ENCODE measurements at regions not wholly inside any gene's neighbourhood (a gene's known extent, or its start where the extent isn't known, plus 50 kb on each side); places are given as distances from the start of the nearest gene placed in this dataset.

- H3K9me3 ChIP-seq: no peaks in the 10 kb centered on the region
- H3K4me1 ChIP-seq: no peaks in the 10 kb centered on the region
- 94% methylated on average over 1 of the region's 1 CpG for WGBS (ENCODE audit: missing lambda C conversion rate)
- H3K27ac ChIP-seq: no peak overlapping the region
- H3K4me3 ChIP-seq: no peak overlapping the region
- no peak for ATAC-seq
- ChIA-PET CTCF (no interaction called here), POLR2A (no interaction called here)
- no peak for FAIRE-seq
- no peak overlapping the region for H3K4me2 ChIP-seq
- no peak for DNase-seq (ENCODE audit: low read depth in 1 of 2, low spot score in 1 of 2)
- peak; percentile 94 for TF ChIP-seq MAFK (IDR thresholded peaks at IDR 0.05; ENCODE audit: partially characterized antibody)
- no peak for TF ChIP-seq NPAS2 (CRISPR knock-in tag; IDR thresholded peaks at IDR 0.05; ENCODE audit: borderline replicate concordance)
- TF ChIP-seq KDM1A (IDR thresholded peaks at IDR 0.05; ENCODE audit: low read depth): no peak
Observed at GRCh38 chr13:71327266-71327665, 539.7 kb downstream of the DACH1 start.

- TF ChIP-seq GATA3 (IDR thresholded peaks at IDR 0.05; ENCODE audit: borderline replicate concordance): no peak
- TF ChIP-seq FOSL2 (IDR thresholded peaks at IDR 0.05): no peak
- no peak for TF ChIP-seq FOSL2 (CRISPR knock-in tag; IDR thresholded peaks at IDR 0.05)
- TF ChIP-seq ZC3H11A (IDR thresholded peaks at IDR 0.05): no peak
- TF ChIP-seq SREBF2 (IDR thresholded peaks at IDR 0.05): no peak
- TF ChIP-seq FOSB (CRISPR knock-in tag; IDR thresholded peaks at IDR 0.05): no peak
- TF ChIP-seq EHMT2 (IDR thresholded peaks at IDR 0.05; ENCODE audit: low read depth): no peak
- TF ChIP-seq KDM1A (IDR thresholded peaks at IDR 0.05; ENCODE audit: low read depth): no peak
- no peak for TF ChIP-seq EHF (CRISPR knock-in tag; IDR thresholded peaks at IDR 0.05)
- no peak for TF ChIP-seq TP53 (CRISPR knock-in tag; IDR thresholded peaks at IDR 0.05)
- no peak for TF ChIP-seq RCOR1 (IDR thresholded peaks at IDR 0.05; ENCODE audit: low read depth, low read length)
- no peak for TF ChIP-seq CHD4 (IDR thresholded peaks at IDR 0.05; ENCODE audit: borderline replicate concordance)
- no peak for TF ChIP-seq MAZ (IDR thresholded peaks at IDR 0.05; ENCODE audit: borderline replicate concordance, low read depth, low read length)
- TF ChIP-seq EP300 (IDR thresholded peaks at IDR 0.05): no peak
- no peak for TF ChIP-seq PBX3 (IDR thresholded peaks at IDR 0.05)
- TF ChIP-seq RFX5 (IDR thresholded peaks at IDR 0.05): no peak
- no peak for TF ChIP-seq ZNF302 (CRISPR knock-in tag; IDR thresholded peaks at IDR 0.05)
- TF ChIP-seq NFE2L2 (conservative IDR thresholded peaks at IDR 0.05; ENCODE audit: low read length): no peak
- TF ChIP-seq REST (IDR thresholded peaks at IDR 0.05): no peak
- TF ChIP-seq ESRRA (IDR thresholded peaks at IDR 0.05; ENCODE audit: borderline replicate concordance, low read length): no peak
- TF ChIP-seq BHLHE40 (IDR thresholded peaks at IDR 0.05; ENCODE audit: low read depth, low read length): no peak
- H3K4me2 ChIP-seq: no peak overlapping the region
- no peaks in the 10 kb centered on the region for H3K4me1 ChIP-seq
- CTCF ChIA-PET: no interaction called here
- ATAC-seq: no peak
- FAIRE-seq: no peak
- POLR2A ChIA-PET: no interaction called here
- H3K4me3 ChIP-seq: no peak overlapping the region
- H3K9me3 ChIP-seq: no peaks in the 10 kb centered on the region
- 19% methylated on average over 3 of the region's 3 CpGs for WGBS (ENCODE audit: missing lambda C conversion rate)
- no peak for DNase-seq (ENCODE audit: low read depth in 1 of 2, low spot score in 1 of 2)
- H3K27ac ChIP-seq: no peak overlapping the region
Observed at GRCh38 chr13:71325556-71325955, 541.4 kb downstream of the DACH1 start.

- no peaks in the 10 kb centered on the region for H3K4me1 ChIP-seq
- DNase-seq (ENCODE audit: low read depth in 1 of 2, low spot score in 1 of 2) (no peak), ATAC-seq (no peak), FAIRE-seq (no peak)
- no peak overlapping the region for H3K4me3 ChIP-seq
- ChIA-PET POLR2A (no interaction called here), CTCF (no interaction called here)
- 29% methylated on average over 5 of the region's 5 CpGs for WGBS (ENCODE audit: missing lambda C conversion rate)
- H3K27ac ChIP-seq: no peak overlapping the region
- no peak overlapping the region for H3K4me2 ChIP-seq
- H3K9me3 ChIP-seq: no peaks in the 10 kb centered on the region
- no peak for TF ChIP-seq MYC (IDR thresholded peaks at IDR 0.05; ENCODE audit: borderline replicate concordance, low read length)
- TF ChIP-seq PHF8 (IDR thresholded peaks at IDR 0.05; ENCODE audit: borderline replicate concordance, low read depth): no peak
- TF ChIP-seq E2F6 (IDR thresholded peaks at IDR 0.05; ENCODE audit: borderline replicate concordance, low read depth): no peak
- no peak for TF ChIP-seq TP53 (CRISPR knock-in tag; IDR thresholded peaks at IDR 0.05)
- TF ChIP-seq FOXS1 (CRISPR knock-in tag; IDR thresholded peaks at IDR 0.05): no peak
- TF ChIP-seq SREBF2 (IDR thresholded peaks at IDR 0.05): no peak
- TF ChIP-seq GATA3 (IDR thresholded peaks at IDR 0.05; ENCODE audit: borderline replicate concordance): no peak
- TF ChIP-seq EHMT2 (IDR thresholded peaks at IDR 0.05; ENCODE audit: low read depth): no peak
- no peak for TF ChIP-seq FOSL2 (IDR thresholded peaks at IDR 0.05)
- TF ChIP-seq FOSL2 (CRISPR knock-in tag; IDR thresholded peaks at IDR 0.05): no peak
- TF ChIP-seq CHD2 (IDR thresholded peaks at IDR 0.05; ENCODE audit: low read length, partially characterized antibody): no peak
- no peak for TF ChIP-seq ZSCAN20 (CRISPR knock-in tag; IDR thresholded peaks at IDR 0.05)
- TF ChIP-seq KDM5A (IDR thresholded peaks at IDR 0.05): no peak
- TF ChIP-seq SMC3 (IDR thresholded peaks at IDR 0.05): no peak
- TF ChIP-seq ZNF302 (CRISPR knock-in tag; IDR thresholded peaks at IDR 0.05): no peak
- no peak for TF ChIP-seq PBX3 (IDR thresholded peaks at IDR 0.05)
- TF ChIP-seq NPAS2 (CRISPR knock-in tag; IDR thresholded peaks at IDR 0.05; ENCODE audit: borderline replicate concordance): no peak
- TF ChIP-seq CHD4 (IDR thresholded peaks at IDR 0.05; ENCODE audit: borderline replicate concordance): no peak
Observed at GRCh38 chr13:71323266-71323665, 543.7 kb downstream of the DACH1 start.
